Endodermal cell (in vitro differentiated cells): ENCODE measurements at regions not wholly inside any gene's neighbourhood (a gene's known extent, or its start where the extent isn't known, plus 50 kb on each side); places are given as distances from the start of the nearest gene placed in this dataset.
"Not testable (repeated sequence)": the region's sequence is repeated elsewhere in the genome, so short reads cannot be mapped to it uniquely, and the experiment has no call there.

Experiments used
- DNase-seq: peaks from one replicate; pipeline ENCODE4 v3.0.0-alpha.2; 2017
- H3K27ac ChIP-seq: 2 replicates; pipeline ENCODE4 v1.5.1; 2013; ENCODE audit warnings: mild to moderate bottlenecking, low read depth, low read length, moderate library complexity
- H3K27me3 ChIP-seq: 2 replicates; pipeline ENCODE4 v1.6.1; 2013; ENCODE audit warnings: mild to moderate bottlenecking, low read length, moderate library complexity; ENCODE audit not compliant: insufficient read depth, control insufficient read depth, poor library complexity, severe bottlenecking
- H3K36me3 ChIP-seq: 2 replicates; pipeline ENCODE4 v1.7.0; 2013; ENCODE audit warnings: mild to moderate bottlenecking, low read length, moderate library complexity; ENCODE audit not compliant: control insufficient read depth, insufficient read depth
- H3K4me1 ChIP-seq: one replicate; pipeline ENCODE4 v1.7.0; 2013; ENCODE audit warnings: low read length; ENCODE audit not compliant: control insufficient read depth, insufficient read depth
- H3K4me3 ChIP-seq: 2 replicates; pipeline ENCODE4 v1.5.1; 2013; ENCODE audit warnings: mild to moderate bottlenecking, low read length, moderate library complexity
- H3K9ac ChIP-seq: 2 replicates; pipeline ENCODE4 v1.6.1; 2013; ENCODE audit warnings: mild to moderate bottlenecking, low read length, moderate library complexity; ENCODE audit not compliant: poor library complexity, severe bottlenecking; ENCODE audit errors: extremely low read depth
- H3K9me3 ChIP-seq: 2 replicates; pipeline ENCODE4 v1.6.1; 2013; ENCODE audit warnings: mild to moderate bottlenecking, low read length, moderate library complexity; ENCODE audit not compliant: control insufficient read depth
- H3K27ac Mint-ChIP-seq: 2 replicates; pipeline ENCODE4 v1.8.0; 2020; ENCODE audit warnings: mixed read lengths
- H3K27me3 Mint-ChIP-seq: 2 replicates; pipeline ENCODE4 v1.8.0; 2021; ENCODE audit warnings: mild to moderate bottlenecking, mixed read lengths; ENCODE audit not compliant: insufficient read depth
- H3K36me3 Mint-ChIP-seq: 2 replicates; pipeline ENCODE4 v1.8.0; 2020; ENCODE audit warnings: low read depth, mixed read lengths
- H3K4me1 Mint-ChIP-seq: 2 replicates; pipeline ENCODE4 v1.8.0; 2020; ENCODE audit warnings: mixed read lengths
- H3K4me3 Mint-ChIP-seq: 2 replicates; pipeline ENCODE4 v1.8.0; 2020; ENCODE audit warnings: mild to moderate bottlenecking, moderate library complexity, mixed read lengths
- H3K9me3 Mint-ChIP-seq: 2 replicates; pipeline ENCODE4 v1.8.0; 2020; ENCODE audit warnings: mild to moderate bottlenecking, mixed read lengths
- WGBS, 2 experiments: methylation state at CpG; one replicate each; pipeline versions ENCODE4 v1.1.5 to v1.1.7; 2013; ENCODE audit warnings: missing lambda C conversion rate in 2 of 2, mixed read lengths in 1 of 2; ENCODE audit not compliant: insufficient coverage in 1 of 2, insufficient read length in 1 of 2; 5-methylcytosine and 5-hydroxymethylcytosine counted together
- TF ChIP-seq, protein P1 (sequence below): fragments of 200-600 bp; sonication (generic); conservative IDR thresholded peaks from 2 replicates; pipeline ENCODE4 v1.5.0; 2021; ENCODE audit warnings: antibody characterized with exemption, mild to moderate bottlenecking

DNA sequence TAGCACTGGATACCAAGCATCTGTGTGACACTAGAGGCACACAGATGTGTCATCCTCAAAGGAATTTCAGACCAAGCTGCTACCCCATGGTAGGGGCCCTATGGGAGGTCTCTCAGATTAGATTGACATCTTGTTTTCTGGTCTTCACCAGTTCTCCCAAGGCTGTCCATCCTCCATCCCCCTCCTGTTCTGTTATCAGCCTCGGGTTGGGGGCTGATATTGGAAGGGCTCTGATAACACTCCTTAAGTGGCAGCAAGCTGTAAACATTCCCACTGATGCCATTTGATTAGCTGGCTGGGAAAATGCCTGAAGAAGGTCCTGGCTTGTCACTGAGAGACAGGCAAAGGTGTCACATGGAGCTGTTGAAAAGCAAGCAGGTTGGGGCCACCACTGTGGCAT, 185.9 kb upstream of the RBM19 start:
- no peaks in the 10 kb centered on the region for H3K9me3 ChIP-seq
- no peaks in the 10 kb centered on the region for H3K9me3 Mint-ChIP-seq
- peak; percentile 88 for DNase-seq
- no peak overlapping the region for H3K4me3 ChIP-seq
- WGBS, 2 experiments: 19% methylated on average over 1 of the region's 1 CpG; no CpG with 5 or more reads in 1 of the 2 experiments
- no peak overlapping the region for H3K27ac Mint-ChIP-seq
- H3K27ac ChIP-seq: no peak overlapping the region
- H3K27me3 Mint-ChIP-seq: peaks cover 37% of the 10 kb centered on the region
- peaks cover 46% of the 10 kb centered on the region for H3K27me3 ChIP-seq
- H3K4me1 ChIP-seq: peaks cover 16% of the 10 kb centered on the region
- H3K36me3 ChIP-seq: no peaks in the 10 kb centered on the region
- H3K4me3 Mint-ChIP-seq: no peak overlapping the region
- no peaks in the 10 kb centered on the region for H3K36me3 Mint-ChIP-seq
- TF ChIP-seq, protein P1, sequence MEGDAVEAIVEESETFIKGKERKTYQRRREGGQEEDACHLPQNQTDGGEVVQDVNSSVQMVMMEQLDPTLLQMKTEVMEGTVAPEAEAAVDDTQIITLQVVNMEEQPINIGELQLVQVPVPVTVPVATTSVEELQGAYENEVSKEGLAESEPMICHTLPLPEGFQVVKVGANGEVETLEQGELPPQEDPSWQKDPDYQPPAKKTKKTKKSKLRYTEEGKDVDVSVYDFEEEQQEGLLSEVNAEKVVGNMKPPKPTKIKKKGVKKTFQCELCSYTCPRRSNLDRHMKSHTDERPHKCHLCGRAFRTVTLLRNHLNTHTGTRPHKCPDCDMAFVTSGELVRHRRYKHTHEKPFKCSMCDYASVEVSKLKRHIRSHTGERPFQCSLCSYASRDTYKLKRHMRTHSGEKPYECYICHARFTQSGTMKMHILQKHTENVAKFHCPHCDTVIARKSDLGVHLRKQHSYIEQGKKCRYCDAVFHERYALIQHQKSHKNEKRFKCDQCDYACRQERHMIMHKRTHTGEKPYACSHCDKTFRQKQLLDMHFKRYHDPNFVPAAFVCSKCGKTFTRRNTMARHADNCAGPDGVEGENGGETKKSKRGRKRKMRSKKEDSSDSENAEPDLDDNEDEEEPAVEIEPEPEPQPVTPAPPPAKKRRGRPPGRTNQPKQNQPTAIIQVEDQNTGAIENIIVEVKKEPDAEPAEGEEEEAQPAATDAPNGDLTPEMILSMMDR: no peak
- no peak overlapping the region for H3K9ac ChIP-seq
- peaks cover 25% of the 10 kb centered on the region for H3K4me1 Mint-ChIP-seq

DNA sequence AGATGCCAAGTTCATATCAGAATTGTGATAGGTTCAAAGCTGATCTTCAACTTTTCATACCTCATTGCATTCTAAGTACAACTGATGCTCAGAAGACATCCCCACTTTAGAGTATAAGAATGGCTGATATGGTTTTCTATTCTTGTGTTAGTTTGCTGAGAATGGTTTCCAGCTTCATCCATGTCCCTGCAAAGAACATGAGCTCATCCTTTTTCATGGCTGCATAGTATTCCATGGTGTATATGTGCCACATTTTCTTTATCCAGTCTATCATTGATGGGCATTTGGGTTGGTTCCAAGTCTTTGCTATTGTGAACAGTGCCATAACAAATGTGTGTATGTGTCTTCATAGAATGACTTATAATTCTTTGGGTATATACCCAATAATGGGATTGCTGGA, 184.5 kb upstream of the RBM19 start:
- H3K4me3 ChIP-seq, H3K9ac ChIP-seq, H3K4me3 Mint-ChIP-seq, H3K36me3 ChIP-seq, H3K36me3 Mint-ChIP-seq, H3K27ac ChIP-seq, H3K9me3 ChIP-seq, DNase-seq, H3K9me3 Mint-ChIP-seq, H3K27ac Mint-ChIP-seq: not testable (repeated sequence)
- Mint-ChIP-seq H3K27me3 (peaks cover 40% of the 10 kb centered on the region), H3K4me1 (peaks cover 25% of the 10 kb centered on the region)
- Histone ChIP-seq H3K27me3 (peaks cover 48% of the 10 kb centered on the region), H3K4me1 (peaks cover 16% of the 10 kb centered on the region)

GRCh38 chr12:114141921-114142564, 175.9 kb upstream of the RBM19 start:
- Histone ChIP-seq H3K27me3 (peaks cover 37% of the 10 kb centered on the region), H3K9ac (no peak overlapping the region), H3K27ac (no peak overlapping the region), H3K36me3 (no peaks in the 10 kb centered on the region), H3K9me3 (no peaks in the 10 kb centered on the region), H3K4me1 (no peaks in the 10 kb centered on the region), H3K4me3 (no peak overlapping the region)
- WGBS, 2 experiments: 78 to 79% methylated on average over 3 to 4 of the region's 4 CpGs
- H3K9me3 Mint-ChIP-seq: no peaks in the 10 kb centered on the region
- no peak overlapping the region for H3K27ac Mint-ChIP-seq
- H3K4me1 Mint-ChIP-seq: peaks cover 25% of the 10 kb centered on the region
- DNase-seq: peak; percentile 73
- TF ChIP-seq, protein P1: no peak
- H3K36me3 Mint-ChIP-seq: no peaks in the 10 kb centered on the region
- H3K4me3 Mint-ChIP-seq: no peak overlapping the region
- H3K27me3 Mint-ChIP-seq: peaks cover 36% of the 10 kb centered on the region

DNA sequence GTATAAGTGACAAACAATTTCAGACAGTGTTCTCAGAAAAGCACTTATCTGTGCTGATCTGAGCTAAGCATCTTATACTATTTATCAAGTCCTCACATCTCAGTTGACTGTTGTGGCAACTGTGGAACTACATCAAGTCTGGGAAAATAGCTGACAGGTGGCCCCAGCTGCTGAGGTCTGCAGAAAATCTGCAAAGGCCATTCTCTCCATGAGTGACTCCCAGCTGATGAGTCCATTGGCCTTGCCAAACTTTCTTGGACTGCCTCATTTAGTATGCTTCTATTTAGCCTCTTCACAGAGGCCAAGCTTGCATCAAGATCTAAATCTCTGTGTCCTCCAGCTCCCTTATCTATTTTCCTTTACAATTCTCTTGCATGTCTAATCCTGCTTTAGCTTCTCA, 174.5 kb upstream of the RBM19 start:
- Mint-ChIP-seq H3K27ac (no peak overlapping the region), H3K27me3 (peaks cover 35% of the 10 kb centered on the region), H3K4me3 (no peak overlapping the region), H3K36me3 (no peaks in the 10 kb centered on the region), H3K9me3 (no peaks in the 10 kb centered on the region), H3K4me1 (peaks cover 25% of the 10 kb centered on the region)
- Histone ChIP-seq H3K9me3 (no peaks in the 10 kb centered on the region), H3K4me1 (no peaks in the 10 kb centered on the region), H3K9ac (no peak overlapping the region), H3K4me3 (no peak overlapping the region), H3K27me3 (peaks cover 23% of the 10 kb centered on the region), H3K36me3 (no peaks in the 10 kb centered on the region), H3K27ac (no peak overlapping the region)
- DNase-seq: no peak
- TF ChIP-seq, protein P1: no peak
